Liver (tissue), 8 donors: ENCODE measurements at regions not wholly inside any gene's neighbourhood (a gene's known extent, or its start where the extent isn't known, plus 50 kb on each side); places are given as distances from the start of the nearest gene placed in this dataset.

Experiments
- DNase-seq: peaks from one replicate; pipeline ENCODE4 v3.0.0-alpha.2; 2017; ENCODE audit warnings: low spot score
- H3K27ac ChIP-seq, 2 donors: one replicate each; pipeline ENCODE4 v1.7.0; 2013; ENCODE audit warnings: inconsistent platforms in 2 of 2, low read length in 2 of 2, control low read depth in 1 of 2, low read depth in 1 of 2, mild to moderate bottlenecking in 1 of 2
- H3K27me3 ChIP-seq, 4 donors: one replicate each; pipeline versions ENCODE4 v1.6.1 to v1.7.0; 2013; ENCODE audit warnings: low read length in 3 of 4, inconsistent platforms in 1 of 4, mild to moderate bottlenecking in 1 of 4, moderate library complexity in 1 of 4; ENCODE audit not compliant: control insufficient read depth in 4 of 4, insufficient read depth in 4 of 4
- H3K36me3 ChIP-seq, 4 donors: one replicate each; pipeline versions ENCODE4 v1.6.1 to v1.7.0; 2013; ENCODE audit warnings: low read length in 3 of 4, mild to moderate bottlenecking in 3 of 4, low read depth in 1 of 4, moderate library complexity in 1 of 4; ENCODE audit not compliant: control insufficient read depth in 4 of 4, insufficient read depth in 3 of 4
- H3K4me1 ChIP-seq, 4 donors: one replicate each; pipeline versions ENCODE4 v1.6.1 to v1.7.0; 2013; ENCODE audit warnings: low read length in 3 of 4, mild to moderate bottlenecking in 3 of 4, moderate library complexity in 1 of 4; ENCODE audit not compliant: control insufficient read depth in 4 of 4, insufficient read depth in 4 of 4
- H3K4me3 ChIP-seq, 3 donors: one replicate each; pipeline versions ENCODE4 v1.6.1 to v1.7.0; 2013; ENCODE audit warnings: low read length in 3 of 3, control low read depth in 1 of 3, low read depth in 1 of 3, mild to moderate bottlenecking in 1 of 3
- H3K9ac ChIP-seq, 2 donors: one replicate each; pipeline ENCODE4 v1.7.0; 2013; ENCODE audit warnings: low read length in 2 of 2, mild to moderate bottlenecking in 2 of 2, moderate library complexity in 2 of 2, control low read depth in 1 of 2, low read depth in 1 of 2
- H3K9me3 ChIP-seq, 4 donors: one replicate each; pipeline versions ENCODE4 v1.6.1 to v1.7.0; 2013; ENCODE audit warnings: low read length in 3 of 4; ENCODE audit not compliant: control insufficient read depth in 4 of 4
- ATF3 ChIP-seq: IDR thresholded peaks from 2 replicates; pipeline ENCODE4 v1.6.1; 2016; ENCODE audit warnings: antibody characterized with exemption
- CTCF ChIP-seq: fragments of 150-350 bp; IDR thresholded peaks from 2 replicates; pipeline ENCODE4 v1.5.1; 2017; ENCODE audit warnings: improper control_type of control experiment, low read depth, low read length; ENCODE audit not compliant: missing input control
- EGR1 ChIP-seq, 2 donors: IDR thresholded peaks; 2 replicates each; pipeline ENCODE4 v1.6.1; 2016 to 2018; ENCODE audit warnings: antibody characterized with exemption in 2 of 2, low read depth in 2 of 2
- FOXA1 ChIP-seq: IDR thresholded peaks from 2 replicates; pipeline ENCODE4 v1.6.1; 2016; ENCODE audit warnings: antibody characterized with exemption
- FOXA2 ChIP-seq: IDR thresholded peaks from 2 replicates; pipeline ENCODE4 v1.6.1; 2016; ENCODE audit warnings: antibody characterized with exemption
- GABPA ChIP-seq, 2 donors: IDR thresholded peaks in 1 of 2; conservative IDR thresholded peaks in 1 of 2; 2 replicates each; pipeline ENCODE4 v1.6.1; 2016; ENCODE audit warnings: antibody characterized with exemption in 2 of 2, mild to moderate bottlenecking in 1 of 2, moderate library complexity in 1 of 2
- HNF4A ChIP-seq, 2 donors: conservative IDR thresholded peaks; 2 replicates each; pipeline ENCODE4 v1.6.1; 2016; ENCODE audit warnings: antibody characterized with exemption in 2 of 2, mild to moderate bottlenecking in 2 of 2
- HNF4G ChIP-seq: IDR thresholded peaks from 2 replicates; pipeline ENCODE4 v1.6.1; 2016; ENCODE audit warnings: antibody characterized with exemption
- JUND ChIP-seq, 2 donors: IDR thresholded peaks; 2 replicates each; pipeline ENCODE4 v1.6.1; 2016; ENCODE audit warnings: antibody characterized with exemption in 2 of 2
- MAX ChIP-seq: IDR thresholded peaks from 2 replicates; pipeline ENCODE4 v1.6.1; 2016; ENCODE audit warnings: antibody characterized with exemption
- NR2F2 ChIP-seq: IDR thresholded peaks from 2 replicates; pipeline ENCODE4 v1.6.1; 2016; ENCODE audit warnings: antibody characterized with exemption
- RAD21 ChIP-seq, 2 donors: IDR thresholded peaks; 2 replicates each; pipeline ENCODE4 v1.6.1; 2016; ENCODE audit warnings: antibody characterized with exemption in 2 of 2, mild to moderate bottlenecking in 2 of 2
- REST ChIP-seq: IDR thresholded peaks from 2 replicates; pipeline ENCODE4 v1.6.1; 2016; ENCODE audit warnings: antibody characterized with exemption, mild to moderate bottlenecking
- RXRA ChIP-seq, 2 donors: IDR thresholded peaks; 2 replicates each; pipeline ENCODE4 v1.6.1; 2017 to 2018; ENCODE audit warnings: antibody characterized with exemption in 2 of 2, mild to moderate bottlenecking in 1 of 2
- SP1 ChIP-seq: IDR thresholded peaks from 2 replicates; pipeline ENCODE4 v1.6.1; 2018; ENCODE audit warnings: antibody characterized with exemption, mild to moderate bottlenecking
- TAF1 ChIP-seq: conservative IDR thresholded peaks from 2 replicates; pipeline ENCODE4 v1.6.1; 2016; ENCODE audit warnings: antibody characterized with exemption, mild to moderate bottlenecking
- YY1 ChIP-seq: IDR thresholded peaks from 2 replicates; pipeline ENCODE4 v1.6.1; 2016; ENCODE audit warnings: antibody characterized with exemption, mild to moderate bottlenecking
- ZBTB33 ChIP-seq: IDR thresholded peaks from 2 replicates; pipeline ENCODE4 v1.6.1; 2016; ENCODE audit warnings: antibody characterized with exemption
- WGBS: extraction: QIAGEN DNeasy Blood & Tissue Kit; methylation state at CpG from one replicate; pipeline ENCODE4 v1.1.7; 2013; 5-methylcytosine and 5-hydroxymethylcytosine counted together
- donor health status: healthy.
- donor health status: healthy.
- donor health status: healthy.
- donor health status: healthy.
- donor health status: healthy.

GRCh38 chr5:91641730-91642350, 258.7 kb upstream of the ARRDC3 start:
- Histone ChIP-seq H3K27ac (no peak overlapping the region), H3K9ac (no peak overlapping the region), H3K9me3 (no peaks in the 10 kb centered on the region), H3K4me3 (no peak overlapping the region), H3K4me1 (no peaks in the 10 kb centered on the region), H3K27me3 (no peaks in the 10 kb centered on the region), H3K36me3 (no peaks in the 10 kb centered on the region)
- TF ChIP-seq CTCF (peak; percentile 45), ZBTB33 (no peak), GABPA (IDR thresholded peaks at IDR 0.05 in 1 of 2, conservative IDR thresholded peaks at IDR 0.05 in 1 of 2) (no peak), RAD21 (IDR thresholded peaks at IDR 0.05) (peak; percentile 64 to 67)
- WGBS, result 7% methylated on average over 2 of the region's 2 CpGs
- no peak for DNase-seq

GRCh38 chr5:91639744-91640143, 256.6 kb upstream of the ARRDC3 start:
- Histone ChIP-seq H3K27ac (no peak overlapping the region), H3K36me3 (no peaks in the 10 kb centered on the region), H3K27me3 (peaks cover 0 to 5% (median 1%) of the 10 kb centered on the region in 4 donors), H3K9me3 (no peaks in the 10 kb centered on the region), H3K4me3 (no peak overlapping the region), H3K9ac (no peak overlapping the region), H3K4me1 (no peaks in the 10 kb centered on the region)
- no peak for DNase-seq
- no peak for TF ChIP-seq JUND (IDR thresholded peaks at IDR 0.05)
- no peak for TF ChIP-seq GABPA (IDR thresholded peaks at IDR 0.05 in 1 of 2, conservative IDR thresholded peaks at IDR 0.05 in 1 of 2)
- TF ChIP-seq CTCF, result no peak
- no peak for TF ChIP-seq MAX
- no peak for TF ChIP-seq ZBTB33
- no peak for TF ChIP-seq REST
- TF ChIP-seq YY1, result no peak
- no peak for TF ChIP-seq RXRA (IDR thresholded peaks at IDR 0.05)
- TF ChIP-seq EGR1 (IDR thresholded peaks at IDR 0.05; ENCODE audit: low read depth in 2 of 2), result no peak
- no peak for TF ChIP-seq HNF4G
- no peak for TF ChIP-seq FOXA1
- no peak for TF ChIP-seq TAF1
- TF ChIP-seq ATF3, result no peak
- no peak for TF ChIP-seq FOXA2
- TF ChIP-seq HNF4A (conservative IDR thresholded peaks at IDR 0.05), result no peak
- no peak for TF ChIP-seq SP1
- TF ChIP-seq NR2F2, result no peak
- TF ChIP-seq RAD21 (IDR thresholded peaks at IDR 0.05), result no peak
- 37% methylated on average over 3 of the region's 3 CpGs for WGBS
